Breast epithelium (tissue), 3 donors: ENCODE measurements at regions not wholly inside any gene's neighbourhood (a gene's known extent, or its start where the extent isn't known, plus 50 kb on each side); places are given as distances from the start of the nearest gene placed in this dataset.

Experiments
- CTCF ChIP-seq, 3 donors: fragments of 450-650 bp; IDR thresholded peaks; one replicate each; pipeline ENCODE4 v1.5.1; 2016 to 2017; ENCODE audit warnings: antibody characterized with exemption in 3 of 3, mild to moderate bottlenecking in 3 of 3, moderate library complexity in 3 of 3
- POLR2A ChIP-seq: fragments of 450-650 bp; IDR thresholded peaks from one replicate; pipeline ENCODE4 v1.6.1; 2016; ENCODE audit warnings: antibody characterized with exemption, mild to moderate bottlenecking, moderate library complexity

- TF ChIP-seq POLR2A (no peak), CTCF (IDR thresholded peaks at IDR 0.05) (no peak)
These were observed 66.6 kb upstream of the KITLG start for GRCh38 chr12:88646824-88647223.
